HS-27A (cell line): ENCODE measurements at regions not wholly inside any gene's neighbourhood (a gene's known extent, or its start where the extent isn't known, plus 50 kb on each side); places are given as distances from the start of the nearest gene placed in this dataset.
"Not testable (repeated sequence)": the region's sequence is repeated elsewhere in the genome, so short reads cannot be mapped to it uniquely, and the experiment has no call there.

Source experiments
- DNase-seq: peaks from one replicate; pipeline ENCODE4 v3.0.0-alpha.2; 2012; ENCODE audit warnings: low read depth, missing footprints

GRCh38 chr13:88223958-88224357 is 552.8 kb downstream of the SLITRK5 start:
- no peak for DNase-seq

DNA sequence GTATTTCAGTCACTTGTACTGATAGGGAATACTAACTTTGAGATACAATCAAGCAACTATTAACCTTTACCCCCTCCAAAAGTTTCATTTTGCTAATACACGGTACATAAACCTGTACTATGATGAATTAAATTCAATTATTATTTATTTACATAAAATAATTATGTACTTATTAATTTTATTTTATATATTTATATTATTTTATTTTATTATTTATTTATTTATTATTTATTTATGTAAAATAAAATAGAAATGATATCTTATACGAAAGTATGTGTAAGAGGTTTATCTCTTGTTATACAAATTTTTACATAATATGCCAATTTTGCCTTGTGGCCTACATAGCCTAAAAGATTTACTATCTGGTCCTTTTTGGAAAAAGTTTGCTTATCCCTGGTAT is 564.3 kb downstream of the SLITRK5 start:
- DNase-seq, result no peak

- no peak for DNase-seq
These were observed 575.1 kb downstream of the SLITRK5 start for GRCh38 chr13:88246239-88246638.

GRCh38 chr13:88248393-88248792 is 577.2 kb downstream of the SLITRK5 start:
- DNase-seq, result no peak

DNA sequence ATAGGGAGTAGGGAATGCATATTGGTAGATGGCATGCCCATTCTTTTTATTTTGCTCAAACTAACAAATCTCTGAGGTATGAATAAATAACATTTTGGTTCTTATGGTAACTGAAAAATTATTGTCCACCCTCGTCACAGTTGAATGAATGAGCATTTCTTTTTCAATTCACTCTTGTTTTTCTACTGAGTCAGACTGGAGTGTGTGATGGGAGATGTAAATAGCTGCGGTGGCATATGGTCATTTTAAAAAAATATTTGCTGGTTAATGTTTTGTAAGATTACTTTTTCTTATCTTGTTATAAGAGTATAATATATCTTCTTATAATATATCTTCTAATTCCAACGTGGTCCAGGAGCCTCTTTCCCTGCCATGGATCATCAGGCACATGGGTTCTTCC is 586.5 kb downstream of the SLITRK5 start:
- no peak for DNase-seq

DNA sequence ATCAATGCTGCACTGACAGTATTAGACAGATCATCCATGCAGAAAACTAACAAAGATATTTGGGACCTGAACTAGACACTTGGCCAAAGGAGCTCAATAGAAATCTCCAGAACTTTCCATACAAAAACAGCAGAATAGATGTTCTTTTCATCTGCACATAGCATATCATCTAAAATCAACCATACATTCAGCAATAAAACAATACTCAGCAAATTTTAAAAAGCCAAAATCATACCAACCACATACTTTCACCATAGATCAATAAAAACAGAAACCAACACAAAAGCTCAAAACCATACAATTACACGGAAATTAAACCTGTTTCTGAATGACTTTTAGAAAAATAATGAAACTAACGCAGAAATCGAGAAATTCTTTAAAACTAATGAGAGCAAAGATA is 592.6 kb downstream of the SLITRK5 start:
- DNase-seq, result no peak

DNA sequence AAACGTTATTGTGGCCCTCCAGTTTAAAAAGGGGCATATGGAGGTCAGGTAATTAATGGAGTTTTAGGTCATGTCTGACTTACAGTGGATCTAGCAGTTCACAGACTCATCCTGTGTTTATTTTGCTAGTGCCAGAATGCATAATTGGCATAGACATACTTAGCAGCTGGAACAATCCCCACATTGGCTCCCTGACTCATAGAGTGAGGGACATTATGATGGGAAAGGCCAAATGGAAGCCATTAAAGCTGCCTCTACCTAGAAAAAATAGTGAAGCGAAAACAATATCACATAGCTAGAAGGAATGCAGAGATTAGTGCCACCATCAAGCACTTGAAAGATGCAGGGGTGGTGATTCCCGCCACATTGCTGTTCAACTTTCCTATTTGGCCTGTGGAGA is 610.7 kb downstream of the SLITRK5 start:
- DNase-seq, result no peak

DNA sequence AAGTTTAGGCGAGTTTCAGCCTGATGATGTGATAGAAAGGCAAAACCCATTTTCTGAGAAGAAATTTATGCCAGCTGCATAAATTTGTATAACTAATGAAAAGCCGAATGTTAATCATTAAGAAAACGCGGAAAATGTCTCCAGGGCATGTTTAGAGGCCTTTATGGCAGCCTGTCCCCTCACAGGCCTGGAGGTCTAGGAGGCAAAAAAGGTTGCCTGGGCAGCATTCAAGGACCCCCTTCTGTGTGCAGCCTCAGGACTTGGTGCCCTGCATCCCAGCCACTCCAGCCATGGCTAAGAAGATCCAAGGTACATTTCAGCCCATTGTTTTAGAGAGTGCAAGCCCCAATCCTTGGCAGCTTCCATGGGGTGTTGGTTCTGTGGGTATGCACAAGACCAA is 614.2 kb downstream of the SLITRK5 start:
- DNase-seq, result no peak

DNA sequence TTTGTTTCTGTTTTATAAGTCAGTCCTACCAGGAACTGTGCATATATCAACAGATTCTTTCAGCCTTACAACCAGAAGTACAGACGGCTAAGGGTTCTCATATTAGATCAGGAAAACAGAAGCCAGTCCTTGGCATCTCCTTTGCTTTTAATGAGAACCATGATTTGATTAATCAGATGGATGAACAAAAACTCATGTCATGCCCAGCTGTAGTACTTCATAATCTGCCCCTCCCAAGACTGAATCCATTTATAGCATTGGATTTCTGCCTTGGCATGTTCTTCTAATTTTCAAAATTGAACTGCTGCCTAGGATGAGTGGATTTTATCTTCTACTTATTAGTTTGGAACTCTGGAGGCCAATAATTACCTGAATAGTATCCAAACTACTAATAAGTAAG is 617.2 kb downstream of the SLITRK5 start:
- no peak for DNase-seq

GRCh38 chr13:88291731-88292130 is 620.6 kb downstream of the SLITRK5 start:
- not testable (repeated sequence) for DNase-seq

- no peak for DNase-seq
These were observed 623.2 kb downstream of the SLITRK5 start for GRCh38 chr13:88294368-88294767.

DNA sequence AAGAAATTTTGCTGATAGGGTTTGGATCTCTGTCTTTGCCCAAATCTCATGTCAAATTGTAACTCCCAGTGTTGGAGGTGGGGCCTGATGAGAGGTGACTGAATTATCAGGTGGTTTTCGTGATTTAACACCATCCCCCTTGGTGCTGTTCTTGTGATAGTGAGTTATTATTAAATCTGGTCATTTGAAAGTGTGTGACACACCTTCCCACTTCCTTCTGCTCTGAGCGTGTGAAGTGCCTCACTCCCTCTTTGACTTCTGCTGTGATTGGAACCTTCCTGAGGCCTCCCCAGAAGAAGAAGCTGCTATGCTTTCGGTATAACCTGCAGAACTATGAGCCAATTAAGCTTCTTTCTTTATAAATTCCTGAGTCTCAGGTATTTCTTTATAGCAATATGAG is 632.0 kb downstream of the SLITRK5 start:
- DNase-seq, result no peak

GRCh38 chr13:88303605-88304004 is 632.4 kb downstream of the SLITRK5 start:
- DNase-seq, result no peak

DNA sequence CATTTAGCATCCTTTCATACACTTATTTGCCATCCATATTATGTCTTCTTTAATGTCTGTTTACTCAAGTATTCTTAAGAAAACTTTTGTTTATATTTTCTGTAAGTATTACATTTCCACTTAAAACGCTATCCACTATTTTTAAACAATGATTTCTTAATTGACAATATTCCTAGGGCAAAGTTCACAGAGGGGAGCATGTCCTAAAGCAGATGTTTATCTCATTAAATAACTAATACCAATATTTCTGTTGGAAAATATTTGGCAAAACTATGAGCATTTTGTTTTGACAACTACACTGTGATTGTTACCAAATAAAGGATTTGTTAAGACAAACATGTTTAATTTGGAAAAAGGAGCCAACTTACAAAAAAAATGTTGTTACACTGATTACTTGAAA is 643.3 kb downstream of the SLITRK5 start:
- DNase-seq, result no peak

DNA sequence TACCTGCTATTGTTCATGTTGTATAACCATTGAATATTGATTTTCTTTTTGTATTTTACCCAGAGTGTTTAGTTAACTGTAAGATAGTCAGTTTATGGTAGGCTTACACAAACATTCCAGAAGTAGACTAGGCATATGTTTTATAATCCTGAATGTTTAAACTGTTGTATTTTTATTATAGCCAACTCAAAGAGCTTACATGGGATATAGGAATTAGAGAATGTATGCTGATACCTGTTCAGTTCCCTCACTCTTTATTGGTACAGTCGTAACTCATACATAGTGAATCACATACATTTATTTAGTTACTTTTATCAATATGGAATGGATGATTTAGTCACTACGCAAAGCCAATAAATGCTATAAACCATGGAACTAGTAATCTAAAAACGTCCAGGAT is 657.9 kb downstream of the SLITRK5 start:
- DNase-seq, result no peak

DNA sequence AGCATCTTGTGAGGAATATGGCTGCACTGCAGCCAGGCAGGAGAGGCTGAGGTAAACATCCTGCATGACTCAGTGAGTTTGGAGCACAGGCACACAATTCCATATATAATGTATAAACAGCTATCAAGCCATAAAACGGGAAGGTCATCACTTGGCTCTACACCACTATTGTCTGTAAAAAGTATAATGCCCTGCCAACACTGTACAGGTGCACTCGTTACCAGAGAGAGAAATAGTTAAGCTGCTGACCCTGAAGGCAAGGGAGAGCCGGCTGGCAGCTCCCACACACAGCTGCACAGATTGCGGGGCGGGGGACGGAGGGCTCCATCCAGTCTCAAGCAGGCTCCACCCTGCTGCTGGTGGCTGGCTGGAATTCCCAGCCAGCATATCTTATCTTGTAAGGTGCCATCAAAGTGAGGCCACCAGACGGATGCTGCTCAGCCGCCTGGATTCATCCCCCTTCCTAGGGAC is 668.1 kb downstream of the SLITRK5 start:
- DNase-seq, result no peak

DNA sequence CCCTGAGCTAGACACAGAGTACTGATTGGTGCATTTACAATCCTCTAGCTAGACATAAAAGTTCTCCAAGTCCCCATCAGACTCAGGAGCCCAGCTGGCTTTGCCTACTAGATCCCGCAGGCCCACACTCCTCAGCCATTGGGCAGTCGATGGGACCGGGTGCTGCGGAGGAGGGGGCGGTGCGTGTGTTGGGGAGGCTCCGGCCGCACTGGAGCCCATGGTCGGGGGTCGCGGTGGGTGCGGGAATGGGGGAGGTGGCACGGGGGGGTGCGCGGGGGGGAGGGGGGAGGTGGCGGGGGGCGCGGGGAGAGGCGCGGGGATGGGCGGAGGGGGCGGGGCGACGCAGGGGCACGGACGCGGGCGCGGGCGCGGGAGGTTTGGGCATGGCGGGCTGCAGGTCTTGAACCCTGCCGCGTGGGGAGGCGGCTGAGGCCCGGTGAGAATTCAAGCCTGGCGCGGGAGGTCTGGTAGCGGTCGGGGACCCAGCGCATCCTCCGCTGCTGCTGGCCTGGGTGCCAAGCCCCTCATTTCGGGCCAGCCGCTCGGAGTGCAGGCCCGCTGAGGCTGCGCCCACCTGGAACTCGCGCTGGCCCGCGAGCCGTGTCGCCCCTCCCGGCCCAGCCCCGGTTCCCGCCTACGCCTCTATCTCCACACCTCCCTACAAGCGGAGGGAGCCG is 674.1 kb downstream of the SLITRK5 start:
- DNase-seq, result no peak

DNA sequence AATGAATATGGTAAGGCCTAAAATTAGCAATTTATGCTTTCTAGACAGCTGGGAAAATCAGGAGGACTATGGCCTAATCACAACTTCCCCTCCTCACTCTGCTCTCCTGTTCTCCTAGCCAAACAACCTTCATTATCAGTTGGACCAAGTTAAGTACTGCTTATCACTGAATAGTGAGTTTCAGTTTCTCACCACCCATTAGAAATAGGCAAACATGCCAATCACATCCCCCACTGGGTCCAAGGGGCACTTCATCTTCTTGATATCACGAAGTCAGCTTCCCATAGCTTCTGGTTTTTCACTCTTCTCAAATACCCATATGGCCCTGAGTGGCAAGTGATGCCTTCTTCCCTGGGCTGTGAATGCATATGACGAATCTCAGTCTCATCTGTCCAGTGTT is 689.6 kb downstream of the SLITRK5 start:
- no peak for DNase-seq

DNA sequence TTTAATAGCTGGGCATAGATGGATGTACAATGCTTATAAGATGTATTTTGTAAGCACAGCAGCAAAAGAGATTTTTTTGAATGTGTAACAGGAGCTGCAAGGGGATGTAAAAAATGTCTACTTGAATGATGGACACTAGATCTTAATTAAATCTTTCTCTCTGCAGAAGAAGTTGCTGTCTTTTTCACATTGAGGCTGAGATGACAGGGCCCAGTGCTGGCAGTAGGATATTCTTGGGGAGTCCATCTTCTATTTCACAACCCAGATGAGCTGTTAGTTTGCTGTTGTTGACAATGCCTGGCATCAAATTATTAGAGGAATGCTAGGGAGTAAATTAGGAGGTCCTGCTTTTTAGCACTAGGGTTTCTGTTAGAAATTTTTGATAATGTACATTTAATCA is 698.7 kb downstream of the SLITRK5 start:
- no peak for DNase-seq

DNA sequence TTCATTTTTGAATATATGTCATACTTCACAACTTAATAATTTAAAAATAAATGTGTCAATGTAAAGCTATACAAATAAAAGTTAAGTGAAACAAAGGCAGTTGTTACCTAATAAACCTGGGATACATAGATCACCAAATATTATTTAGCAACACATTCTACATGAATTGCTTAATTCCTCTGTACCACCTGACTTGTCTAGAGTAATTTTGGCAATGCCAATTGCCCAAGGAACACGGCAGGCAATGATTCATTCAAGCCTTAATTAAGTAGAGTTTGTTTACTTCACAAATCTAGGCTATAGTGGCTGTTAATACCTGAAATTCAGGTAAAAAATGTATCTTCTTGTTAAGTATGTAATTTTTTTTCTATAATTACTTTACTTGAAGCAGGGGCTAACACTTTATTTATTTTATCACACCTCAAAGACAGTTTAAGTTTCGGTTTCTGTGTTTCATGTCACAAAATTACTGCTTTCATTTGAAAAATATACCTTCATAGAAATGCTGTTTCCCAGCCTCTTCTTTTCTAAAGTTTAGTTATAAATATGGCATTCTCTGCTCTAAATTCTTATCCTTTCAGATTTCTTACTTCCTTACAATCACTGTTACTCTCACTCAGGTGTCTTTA is 705.7 kb downstream of the SLITRK5 start:
- no peak for DNase-seq

GRCh38 chr13:88377852-88378251 is 706.7 kb downstream of the SLITRK5 start:
- no peak for DNase-seq

- DNase-seq, result no peak
These were observed 713.4 kb downstream of the SLITRK5 start for GRCh38 chr13:88384542-88384941.

DNA sequence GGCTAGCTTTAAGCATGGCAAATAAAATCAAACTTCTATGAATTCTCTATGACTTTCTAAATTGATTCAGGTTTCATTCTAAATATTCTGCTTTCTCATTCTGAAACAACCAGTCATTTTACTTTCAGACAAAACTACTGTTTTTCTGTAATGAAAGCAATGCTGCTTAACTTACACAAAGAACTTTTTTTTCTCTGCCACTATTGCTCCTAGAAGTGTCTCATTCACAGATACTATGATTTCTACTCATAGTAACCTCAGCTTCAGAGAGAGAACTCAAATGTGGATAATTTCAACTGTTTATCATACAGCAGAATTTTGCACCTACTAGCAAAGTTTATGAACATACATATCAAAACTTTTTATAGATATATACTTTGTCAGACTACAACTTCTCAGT is 724.6 kb downstream of the SLITRK5 start:
- DNase-seq, result no peak

DNA sequence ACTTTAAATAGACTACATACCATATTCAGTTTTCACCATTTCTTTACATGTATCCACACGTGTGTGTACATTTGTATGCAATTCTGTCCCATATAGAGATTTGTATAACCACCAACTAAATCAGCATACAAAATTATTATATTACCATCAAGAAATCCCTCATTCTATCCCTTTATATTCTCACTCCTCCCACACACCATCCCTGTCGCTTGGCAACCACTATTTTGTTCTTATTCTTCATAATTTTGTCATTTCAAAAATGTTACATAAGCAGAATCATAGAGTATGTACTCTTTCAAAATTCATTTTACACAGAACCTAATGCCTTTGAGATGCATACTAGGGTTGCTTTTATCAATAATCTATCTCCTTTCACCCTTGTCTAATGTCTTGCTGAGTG is 740.5 kb downstream of the SLITRK5 start:
- no peak for DNase-seq
